ENCODE measurements at regions not wholly inside any gene's neighbourhood (a gene's known extent, or its start where the extent isn't known, plus 50 kb on each side); places are given as distances from the start of the nearest gene placed in this dataset.

DNA sequence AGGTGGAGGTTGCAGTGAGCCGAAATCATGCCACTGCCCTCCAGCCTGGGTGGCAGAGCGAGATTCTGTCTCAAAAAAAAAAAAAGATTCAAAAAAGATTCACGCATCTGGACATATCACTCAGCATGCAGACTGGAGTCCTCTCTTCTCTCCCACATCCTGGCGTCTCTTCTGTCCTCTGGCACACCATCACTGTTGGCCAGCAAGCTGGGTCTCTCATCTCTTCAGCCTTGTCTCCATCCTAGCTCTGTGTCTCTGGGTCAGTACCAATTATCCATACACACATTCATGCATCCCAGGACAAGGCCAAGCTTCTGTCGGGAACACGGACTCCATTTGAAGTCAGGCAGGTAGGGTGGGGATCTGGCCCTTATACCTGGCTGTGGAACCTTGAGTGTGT is 105.5 kb upstream of the MAP1LC3B2 start:
- Histone ChIP-seq H3K9me3 (ENCODE audit: severe bottlenecking) (no peaks in the 10 kb centered on the region), H3K27ac (no peak overlapping the region)

DNA sequence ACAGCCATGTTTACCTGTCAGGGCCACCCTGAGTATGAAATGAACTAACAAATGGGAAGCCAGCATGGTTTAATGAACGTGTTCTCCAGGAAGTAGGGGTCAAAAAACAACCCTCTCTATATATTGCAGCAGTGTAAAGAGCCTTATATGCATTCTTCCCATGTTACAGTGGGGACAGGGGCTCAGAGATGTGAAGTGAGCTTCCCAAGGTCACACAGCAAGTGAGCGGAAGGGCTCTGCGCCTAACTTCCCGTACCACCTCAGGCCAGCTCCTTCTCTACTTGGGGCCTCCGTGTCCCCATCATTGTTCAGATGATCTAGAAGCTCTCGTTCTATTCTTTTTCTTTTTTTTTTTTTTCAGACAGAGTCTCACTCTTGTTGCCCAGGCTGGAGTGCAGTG is 105.1 kb upstream of the MAP1LC3B2 start:
- Histone ChIP-seq H3K9me3 (ENCODE audit: severe bottlenecking) (no peaks in the 10 kb centered on the region), H3K27ac (no peak overlapping the region), H3K36me3 (no peaks in the 10 kb centered on the region), H3K4me3 (ENCODE audit: low read depth, low read length) (no peak overlapping the region), H3K27me3 (ENCODE audit: insufficient read depth, low read depth, severe bottlenecking) (no peaks in the 10 kb centered on the region)
- TF ChIP-seq, protein P1, sequence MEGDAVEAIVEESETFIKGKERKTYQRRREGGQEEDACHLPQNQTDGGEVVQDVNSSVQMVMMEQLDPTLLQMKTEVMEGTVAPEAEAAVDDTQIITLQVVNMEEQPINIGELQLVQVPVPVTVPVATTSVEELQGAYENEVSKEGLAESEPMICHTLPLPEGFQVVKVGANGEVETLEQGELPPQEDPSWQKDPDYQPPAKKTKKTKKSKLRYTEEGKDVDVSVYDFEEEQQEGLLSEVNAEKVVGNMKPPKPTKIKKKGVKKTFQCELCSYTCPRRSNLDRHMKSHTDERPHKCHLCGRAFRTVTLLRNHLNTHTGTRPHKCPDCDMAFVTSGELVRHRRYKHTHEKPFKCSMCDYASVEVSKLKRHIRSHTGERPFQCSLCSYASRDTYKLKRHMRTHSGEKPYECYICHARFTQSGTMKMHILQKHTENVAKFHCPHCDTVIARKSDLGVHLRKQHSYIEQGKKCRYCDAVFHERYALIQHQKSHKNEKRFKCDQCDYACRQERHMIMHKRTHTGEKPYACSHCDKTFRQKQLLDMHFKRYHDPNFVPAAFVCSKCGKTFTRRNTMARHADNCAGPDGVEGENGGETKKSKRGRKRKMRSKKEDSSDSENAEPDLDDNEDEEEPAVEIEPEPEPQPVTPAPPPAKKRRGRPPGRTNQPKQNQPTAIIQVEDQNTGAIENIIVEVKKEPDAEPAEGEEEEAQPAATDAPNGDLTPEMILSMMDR (IDR thresholded peaks at IDR 0.05; ENCODE audit: low read depth, low read length) = no peak
- no peak for DNase-seq

More for the DNA sequence above, 105.5 kb upstream of the MAP1LC3B2 start:
- Histone ChIP-seq H3K36me3 (no peaks in the 10 kb centered on the region), H3K4me3 (ENCODE audit: low read depth, low read length) (no peak overlapping the region), H3K27me3 (ENCODE audit: insufficient read depth, low read depth, severe bottlenecking) (no peaks in the 10 kb centered on the region)
- TF ChIP-seq, protein P1 (IDR thresholded peaks at IDR 0.05; ENCODE audit: low read depth, low read length) = no peak
- DNase-seq = no peak

DNA sequence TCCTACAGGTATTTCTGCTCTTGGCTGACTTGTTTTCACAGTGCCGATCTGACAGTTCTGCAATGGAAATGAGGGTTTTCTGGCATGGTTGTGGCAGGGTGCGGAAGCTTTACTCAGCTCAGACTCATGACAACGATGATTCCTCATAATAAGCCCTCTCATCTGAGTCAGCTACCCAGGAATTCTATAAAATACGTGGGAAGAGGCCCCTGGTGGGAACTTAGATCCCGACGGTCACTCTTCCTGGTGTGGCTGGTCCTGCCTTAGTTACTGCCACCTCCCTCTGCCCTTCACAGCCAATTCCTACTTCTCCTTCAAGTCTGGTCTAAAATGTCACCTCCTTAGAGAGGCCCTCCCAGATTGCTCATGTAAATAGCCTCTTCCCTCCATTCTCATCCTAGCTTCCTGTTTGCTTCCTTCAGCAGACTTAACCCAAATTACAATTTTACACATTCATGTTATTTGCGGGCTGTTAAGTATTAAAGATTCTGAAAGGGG is 104.2 kb upstream of the MAP1LC3B2 start:
- H3K4me3 ChIP-seq (ENCODE audit: low read depth, low read length) = no peak overlapping the region
- no peaks in the 10 kb centered on the region for H3K36me3 ChIP-seq
- no peak overlapping the region for H3K27ac ChIP-seq
- TF ChIP-seq, protein P1 (IDR thresholded peaks at IDR 0.05; ENCODE audit: low read depth, low read length) = no peak
- no peaks in the 10 kb centered on the region for H3K27me3 ChIP-seq (ENCODE audit: insufficient read depth, low read depth, severe bottlenecking)
- no peak for DNase-seq
- H3K9me3 ChIP-seq (ENCODE audit: severe bottlenecking) = no peaks in the 10 kb centered on the region

DNA sequence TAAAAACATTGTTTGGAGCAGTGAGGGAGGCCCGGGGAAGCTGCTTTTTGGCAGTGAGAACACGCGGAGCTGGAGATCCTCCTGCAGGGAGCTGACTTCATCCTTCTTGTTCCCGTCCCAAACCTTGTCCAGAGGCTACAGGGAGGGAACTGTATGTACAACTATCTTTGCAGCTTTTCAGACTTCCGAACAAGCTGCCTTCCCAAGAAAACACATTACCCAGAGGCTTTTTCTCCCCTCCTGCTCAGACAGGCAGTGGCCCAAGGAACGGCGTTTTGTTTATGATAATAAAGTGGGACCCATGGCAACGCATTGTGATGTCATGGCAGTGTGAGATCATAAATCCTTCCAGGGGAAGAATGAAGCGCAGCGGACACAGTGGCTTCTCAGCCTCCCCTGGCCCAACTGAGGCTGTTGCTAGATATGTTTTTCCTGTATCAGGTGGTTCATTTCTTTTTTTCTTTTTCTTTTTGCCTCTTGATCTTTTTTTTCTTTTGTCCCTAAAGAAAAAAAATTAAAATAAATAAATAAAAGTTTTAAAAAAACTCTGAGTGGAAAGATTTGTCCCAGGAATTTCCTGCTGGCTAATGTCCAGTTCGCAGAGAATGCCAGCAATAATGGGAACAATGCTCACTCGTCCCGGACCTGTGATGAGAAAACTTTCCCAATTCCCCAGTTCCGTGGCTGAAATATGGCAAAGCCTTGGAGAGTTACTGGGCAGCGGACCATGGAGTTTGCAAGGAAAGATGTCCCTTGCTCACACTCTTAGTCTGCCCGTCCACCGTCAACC is 103.4 kb upstream of the MAP1LC3B2 start:
- no peak overlapping the region for H3K4me3 ChIP-seq (ENCODE audit: low read depth, low read length)
- H3K9me3 ChIP-seq (ENCODE audit: severe bottlenecking) = no peaks in the 10 kb centered on the region
- no peak for DNase-seq
- no peak overlapping the region for H3K27ac ChIP-seq
- no peaks in the 10 kb centered on the region for H3K27me3 ChIP-seq (ENCODE audit: insufficient read depth, low read depth, severe bottlenecking)
- H3K36me3 ChIP-seq = no peaks in the 10 kb centered on the region
- TF ChIP-seq, protein P1 (IDR thresholded peaks at IDR 0.05; ENCODE audit: low read depth, low read length) = no peak

DNA sequence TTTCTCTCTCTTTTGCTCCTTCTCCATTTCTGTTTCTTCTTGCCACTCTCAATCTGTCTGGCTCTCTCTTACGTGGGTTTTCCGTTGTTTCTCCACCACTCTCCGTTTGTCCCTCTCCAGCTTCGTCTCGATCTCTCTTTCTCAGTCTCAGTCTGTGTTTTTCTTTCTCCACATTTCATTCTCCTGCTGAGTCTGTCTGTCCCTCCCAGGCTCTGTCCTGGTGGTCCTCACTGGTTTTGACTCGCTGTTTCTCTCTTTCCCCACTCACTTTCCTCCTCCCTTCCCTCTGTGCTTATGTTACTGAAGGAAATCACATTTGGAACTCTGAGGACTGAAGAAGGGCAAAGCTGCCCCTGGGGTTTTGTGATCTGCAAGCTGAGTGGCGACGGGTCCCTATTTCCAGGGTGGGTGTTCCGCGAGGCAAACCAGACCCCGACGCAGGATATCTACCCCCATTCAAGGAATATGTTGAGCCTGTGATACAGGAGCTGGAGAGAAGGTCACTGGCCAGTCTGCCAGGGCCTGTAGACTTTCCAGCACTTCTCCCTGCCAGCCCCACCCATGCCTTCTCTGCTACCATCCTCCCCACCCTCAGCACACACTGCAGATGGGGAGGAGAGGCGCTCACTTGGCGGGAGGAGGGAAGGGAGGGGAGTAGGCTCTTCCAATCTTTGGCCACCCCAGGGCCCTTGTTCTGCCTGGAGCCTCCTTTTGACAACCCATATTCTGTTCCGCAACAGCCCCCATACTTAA is 102.7 kb upstream of the MAP1LC3B2 start:
- H3K36me3 ChIP-seq = no peaks in the 10 kb centered on the region
- TF ChIP-seq, protein P1 (IDR thresholded peaks at IDR 0.05; ENCODE audit: low read depth, low read length) = no peak
- no peaks in the 10 kb centered on the region for H3K27me3 ChIP-seq (ENCODE audit: insufficient read depth, low read depth, severe bottlenecking)
- H3K4me3 ChIP-seq (ENCODE audit: low read depth, low read length) = no peak overlapping the region
- no peaks in the 10 kb centered on the region for H3K9me3 ChIP-seq (ENCODE audit: severe bottlenecking)
- no peak overlapping the region for H3K27ac ChIP-seq
- DNase-seq = no peak

Measured in WERI-Rb-1 (cell line).